Tibial nerve (tissue), 4 donors: ENCODE measurements at regions not wholly inside any gene's neighbourhood (a gene's known extent, or its start where the extent isn't known, plus 50 kb on each side); places are given as distances from the start of the nearest gene placed in this dataset.
"Not testable (repeated sequence)": the region's sequence is repeated elsewhere in the genome, so short reads cannot be mapped to it uniquely, and the experiment has no call there.

Experiments used
- EP300 ChIP-seq, 2 donors: sonication (generic); formaldehyde crosslinking; IDR thresholded peaks; one replicate each; pipeline ENCODE4 v1.6.1; 2017; ENCODE audit warnings: antibody characterized with exemption in 2 of 2, mild to moderate bottlenecking in 1 of 2
- POLR2A ChIP-seq, 2 donors: fragments of 450-650 bp; IDR thresholded peaks; one replicate each; pipeline ENCODE4 v1.6.1; 2017; ENCODE audit warnings: antibody characterized with exemption in 2 of 2, mild to moderate bottlenecking in 2 of 2, moderate library complexity in 2 of 2
- TF ChIP-seq, protein P1 (sequence below), 5 experiments: fragments of 200-600 bp in 3 of 5; fragments of 450-650 bp in 2 of 5; sonication (generic) in 3 of 5; IDR thresholded peaks; one replicate each; pipeline ENCODE4 v1.5.1; 2016 to 2019; ENCODE audit warnings: antibody characterized with exemption in 5 of 5, mild to moderate bottlenecking in 3 of 5, moderate library complexity in 2 of 5

DNA sequence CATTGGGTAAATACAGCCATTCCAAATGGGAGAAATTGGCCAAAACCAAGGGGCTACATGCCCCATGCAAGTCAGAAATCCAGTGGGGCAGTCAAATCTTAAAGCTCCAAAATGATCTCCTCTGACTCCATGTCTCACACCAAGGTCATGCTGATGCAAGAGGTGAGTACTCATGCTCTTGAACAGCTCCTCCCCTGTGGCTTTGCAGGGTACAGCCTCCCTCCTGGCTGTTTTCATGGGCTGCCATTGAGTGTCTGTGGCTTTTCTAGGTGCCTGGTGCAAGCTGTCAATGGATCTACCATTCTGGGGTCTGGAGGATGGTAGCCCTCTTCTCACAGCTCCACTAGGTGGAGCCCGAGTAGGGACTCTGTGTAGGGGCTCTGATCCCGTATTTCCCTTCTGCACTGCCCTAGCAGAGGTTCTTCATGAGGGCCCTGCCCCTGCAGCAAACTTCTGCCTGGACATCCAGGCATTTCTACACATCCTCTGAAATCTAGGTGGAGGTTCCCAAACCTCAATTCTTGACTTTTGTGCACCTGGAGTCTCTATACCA lies 135.7 kb upstream of the TSHZ3 start:
- TF ChIP-seq EP300, POLR2A (IDR thresholded peaks at IDR 0.05): not testable (repeated sequence)
- TF ChIP-seq, protein P1, sequence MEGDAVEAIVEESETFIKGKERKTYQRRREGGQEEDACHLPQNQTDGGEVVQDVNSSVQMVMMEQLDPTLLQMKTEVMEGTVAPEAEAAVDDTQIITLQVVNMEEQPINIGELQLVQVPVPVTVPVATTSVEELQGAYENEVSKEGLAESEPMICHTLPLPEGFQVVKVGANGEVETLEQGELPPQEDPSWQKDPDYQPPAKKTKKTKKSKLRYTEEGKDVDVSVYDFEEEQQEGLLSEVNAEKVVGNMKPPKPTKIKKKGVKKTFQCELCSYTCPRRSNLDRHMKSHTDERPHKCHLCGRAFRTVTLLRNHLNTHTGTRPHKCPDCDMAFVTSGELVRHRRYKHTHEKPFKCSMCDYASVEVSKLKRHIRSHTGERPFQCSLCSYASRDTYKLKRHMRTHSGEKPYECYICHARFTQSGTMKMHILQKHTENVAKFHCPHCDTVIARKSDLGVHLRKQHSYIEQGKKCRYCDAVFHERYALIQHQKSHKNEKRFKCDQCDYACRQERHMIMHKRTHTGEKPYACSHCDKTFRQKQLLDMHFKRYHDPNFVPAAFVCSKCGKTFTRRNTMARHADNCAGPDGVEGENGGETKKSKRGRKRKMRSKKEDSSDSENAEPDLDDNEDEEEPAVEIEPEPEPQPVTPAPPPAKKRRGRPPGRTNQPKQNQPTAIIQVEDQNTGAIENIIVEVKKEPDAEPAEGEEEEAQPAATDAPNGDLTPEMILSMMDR (IDR thresholded peaks at IDR 0.05), result not testable (repeated sequence)
